Activated CD8-positive, alpha-beta memory T cell treated with anti-CD3 and anti-CD28 coated beads, Interleukin-2, amount 10 ng/mL, durations not matched to agents 7 days and 5 days (primary cell): ENCODE measurements at regions not wholly inside any gene's neighbourhood (a gene's known extent, or its start where the extent isn't known, plus 50 kb on each side); places are given as distances from the start of the nearest gene placed in this dataset.

Experiments
- ATAC-seq: fragments of 150-1000 bp; cut with Tn5 transposase; one replicate; pipeline ENCODE4 v1.10.0; 2021; ENCODE audit warnings: moderate library complexity
- CTCF ChIA-PET: fragments of 350-600 bp; sonication (Branson Sonifier 250); formaldehyde crosslinking; loops from one replicate; lab custom pipeline; 2021; ENCODE audit warnings: antibody characterized with exemption; lab: Charles Lee
- DNase-seq: peaks from one replicate; pipeline ENCODE4 v3.0.0-alpha.2; 2020
- H3K27ac Mint-ChIP-seq: one replicate; pipeline ENCODE4 v1.8.0; 2021; ENCODE audit warnings: mild to moderate bottlenecking, mixed read lengths
- H3K27me3 Mint-ChIP-seq: one replicate; pipeline ENCODE4 v1.8.0; 2021; ENCODE audit warnings: mixed read lengths
- H3K36me3 Mint-ChIP-seq: one replicate; pipeline ENCODE4 v1.8.0; 2021; ENCODE audit warnings: mild to moderate bottlenecking, mixed read lengths
- H3K4me1 Mint-ChIP-seq: one replicate; pipeline ENCODE4 v1.8.0; 2021; ENCODE audit warnings: mixed read lengths
- H3K4me3 Mint-ChIP-seq: one replicate; pipeline ENCODE4 v1.8.0; 2021; ENCODE audit warnings: mild to moderate bottlenecking, moderate library complexity, mixed read lengths
- H3K9me3 Mint-ChIP-seq: one replicate; pipeline ENCODE4 v1.8.0; 2022; ENCODE audit warnings: low read depth, mixed read lengths

- DNase-seq (no peak), ATAC-seq (peak; percentile 32)
- Mint-ChIP-seq H3K27ac (no peak overlapping the region), H3K9me3 (peaks cover 8% of the 10 kb centered on the region), H3K27me3 (no peaks in the 10 kb centered on the region), H3K36me3 (peaks cover 8% of the 10 kb centered on the region), H3K4me1 (peaks cover 47% of the 10 kb centered on the region), H3K4me3 (no peak overlapping the region)
- CTCF ChIA-PET = interaction anchor here (1.3 to 2.1 kb wide), 3 partner anchors 11 to 53 kb away, joined by 5 to 7 read pairs (median 5); no protein-coding TSS in a partner anchor
Observed at GRCh38 chr1:235022981-235023710, 105.5 kb downstream of the TOMM20 start.

GRCh38 chr1:235022341-235022980, 106.2 kb downstream of the TOMM20 start:
- CTCF ChIA-PET = interaction anchor here (2.1 kb wide), 1 partner anchor 10 kb away, joined by 7 read pairs; no protein-coding TSS in a partner anchor
- Mint-ChIP-seq H3K4me1 (peaks cover 52% of the 10 kb centered on the region), H3K4me3 (no peak overlapping the region), H3K36me3 (peaks cover 12% of the 10 kb centered on the region), H3K27me3 (no peaks in the 10 kb centered on the region), H3K27ac (no peak overlapping the region), H3K9me3 (peaks cover 7% of the 10 kb centered on the region)
- DNase-seq (no peak), ATAC-seq (no peak)

GRCh38 chr1:235021815-235022214, 106.8 kb downstream of the TOMM20 start:
- CTCF ChIA-PET = no interaction called here
- no peak overlapping the region for H3K27ac Mint-ChIP-seq
- H3K27me3 Mint-ChIP-seq = no peaks in the 10 kb centered on the region
- H3K4me3 Mint-ChIP-seq = no peak overlapping the region
- peaks cover 3% of the 10 kb centered on the region for H3K9me3 Mint-ChIP-seq
- peaks cover 56% of the 10 kb centered on the region for H3K4me1 Mint-ChIP-seq
- no peak for DNase-seq
- ATAC-seq = no peak
- H3K36me3 Mint-ChIP-seq = peaks cover 9% of the 10 kb centered on the region

GRCh38 chr1:235021321-235021720, 107.3 kb downstream of the TOMM20 start:
- no peak overlapping the region for H3K27ac Mint-ChIP-seq
- no peak overlapping the region for H3K4me3 Mint-ChIP-seq
- ATAC-seq = no peak
- CTCF ChIA-PET = interaction anchor here (1.2 kb wide), 1 partner anchor 63 kb away, joined by 3 read pairs; no protein-coding TSS in a partner anchor
- DNase-seq = no peak
- peaks cover 3% of the 10 kb centered on the region for H3K9me3 Mint-ChIP-seq
- H3K36me3 Mint-ChIP-seq = peaks cover 11% of the 10 kb centered on the region
- H3K27me3 Mint-ChIP-seq = no peaks in the 10 kb centered on the region
- peaks cover 58% of the 10 kb centered on the region for H3K4me1 Mint-ChIP-seq

- H3K4me1 Mint-ChIP-seq = peaks cover 66% of the 10 kb centered on the region
- H3K27ac Mint-ChIP-seq = no peak overlapping the region
- no peaks in the 10 kb centered on the region for H3K9me3 Mint-ChIP-seq
- ATAC-seq (no peak), DNase-seq (peak; percentile 14)
- H3K27me3 Mint-ChIP-seq = no peaks in the 10 kb centered on the region
- peaks cover 15% of the 10 kb centered on the region for H3K36me3 Mint-ChIP-seq
- CTCF ChIA-PET = no interaction called here
- H3K4me3 Mint-ChIP-seq = no peak overlapping the region
Observed at GRCh38 chr1:235019961-235020360, 108.7 kb downstream of the TOMM20 start.

GRCh38 chr1:235019471-235019870, 109.2 kb downstream of the TOMM20 start:
- Mint-ChIP-seq H3K4me3 (no peak overlapping the region), H3K9me3 (no peaks in the 10 kb centered on the region), H3K36me3 (peaks cover 20% of the 10 kb centered on the region), H3K27me3 (no peaks in the 10 kb centered on the region), H3K4me1 (peaks cover 70% of the 10 kb centered on the region), H3K27ac (no peak overlapping the region)
- DNase-seq (peak; percentile 33), ATAC-seq (no peak)
- CTCF ChIA-PET = interaction anchor here (1.4 kb wide), 1 partner anchor 11 kb away, joined by 3 read pairs; no protein-coding TSS in a partner anchor

- no peak for ATAC-seq
- no peak overlapping the region for H3K27ac Mint-ChIP-seq
- CTCF ChIA-PET = interaction anchor here (1.4 kb wide), 1 partner anchor 11 kb away, joined by 3 read pairs; no protein-coding TSS in a partner anchor
- no peak overlapping the region for H3K4me3 Mint-ChIP-seq
- peak; percentile 46 for DNase-seq
- peaks cover 25% of the 10 kb centered on the region for H3K36me3 Mint-ChIP-seq
- H3K9me3 Mint-ChIP-seq = no peaks in the 10 kb centered on the region
- H3K27me3 Mint-ChIP-seq = no peaks in the 10 kb centered on the region
- peaks cover 72% of the 10 kb centered on the region for H3K4me1 Mint-ChIP-seq
Observed at GRCh38 chr1:235018720-235019444, 109.8 kb downstream of the TOMM20 start.

- CTCF ChIA-PET = interaction anchor here (1.2 to 1.4 kb wide), 2 partner anchors 12 to 48 kb away, joined by 3 read pairs; no protein-coding TSS in a partner anchor
Observed at GRCh38 chr1:235018161-235018560, 110.5 kb downstream of the TOMM20 start.

GRCh38 chr1:235017719-235018118, 110.9 kb downstream of the TOMM20 start:
- CTCF ChIA-PET = interaction anchor here (1.2 kb wide), 1 partner anchor 48 kb away, joined by 3 read pairs; no protein-coding TSS in a partner anchor
- Mint-ChIP-seq H3K36me3 (peaks cover 33% of the 10 kb centered on the region), H3K4me1 (peaks cover 72% of the 10 kb centered on the region), H3K4me3 (no peak overlapping the region), H3K27ac (no peak overlapping the region), H3K27me3 (no peaks in the 10 kb centered on the region), H3K9me3 (no peaks in the 10 kb centered on the region)
- no peak for ATAC-seq
- peak; percentile 33 for DNase-seq

More at GRCh38 chr1:235018161-235018560, 110.5 kb downstream of the TOMM20 start:
- Mint-ChIP-seq H3K4me3 (no peak overlapping the region), H3K4me1 (peaks cover 71% of the 10 kb centered on the region), H3K9me3 (no peaks in the 10 kb centered on the region), H3K36me3 (peaks cover 29% of the 10 kb centered on the region), H3K27ac (no peak overlapping the region), H3K27me3 (no peaks in the 10 kb centered on the region)
- ATAC-seq (no peak), DNase-seq (peak; percentile 21)

- Mint-ChIP-seq H3K4me1 (peaks cover 72% of the 10 kb centered on the region), H3K4me3 (no peak overlapping the region), H3K27me3 (no peaks in the 10 kb centered on the region), H3K27ac (peak overlapping the region; percentile 37), H3K36me3 (peaks cover 33% of the 10 kb centered on the region), H3K9me3 (no peaks in the 10 kb centered on the region)
- CTCF ChIA-PET = interaction anchor here (1.2 to 1.9 kb wide), 2 partner anchors 8 to 47 kb away, joined by 3 to 8 read pairs; no protein-coding TSS in a partner anchor
- peak; percentile 5 for DNase-seq
- no peak for ATAC-seq
Observed at GRCh38 chr1:235017191-235017590, 111.4 kb downstream of the TOMM20 start.

- peak; percentile 59 for DNase-seq
- peaks cover 41% of the 10 kb centered on the region for H3K36me3 Mint-ChIP-seq
- no peaks in the 10 kb centered on the region for H3K27me3 Mint-ChIP-seq
- CTCF ChIA-PET = interaction anchor here (0.7 to 1.9 kb wide), 5 partner anchors 9 to 418 kb away, joined by 3 to 8 read pairs (median 3); no protein-coding TSS in a partner anchor
- peak overlapping the region; percentile 88 for H3K27ac Mint-ChIP-seq
- peaks cover 83% of the 10 kb centered on the region for H3K4me1 Mint-ChIP-seq
- no peak for ATAC-seq
- H3K4me3 Mint-ChIP-seq = no peak overlapping the region
- no peaks in the 10 kb centered on the region for H3K9me3 Mint-ChIP-seq
Observed at GRCh38 chr1:235015291-235015985, 113.2 kb downstream of the TOMM20 start.

- Mint-ChIP-seq H3K27me3 (peaks cover 2% of the 10 kb centered on the region), H3K27ac (peak overlapping the region; percentile 1), H3K9me3 (peaks cover 1% of the 10 kb centered on the region), H3K4me1 (peaks cover 84% of the 10 kb centered on the region), H3K4me3 (no peak overlapping the region), H3K36me3 (peaks cover 45% of the 10 kb centered on the region)
- CTCF ChIA-PET = interaction anchor here (0.7 kb wide), 1 partner anchor 242 kb away, joined by 3 read pairs; no protein-coding TSS in a partner anchor
- DNase-seq = peak; percentile 31
- ATAC-seq = no peak
Observed at GRCh38 chr1:235014756-235015155, 113.9 kb downstream of the TOMM20 start.
